H9 (cell line): ENCODE measurements at regions not wholly inside any gene's neighbourhood (a gene's known extent, or its start where the extent isn't known, plus 50 kb on each side); places are given as distances from the start of the nearest gene placed in this dataset.

ENCODE experiments used
- DNase-seq: peaks from one replicate; pipeline ENCODE4 v3.0.0-alpha.2; 2017
- H2AFZ ChIP-seq: one replicate; pipeline ENCODE4 v1.6.1; 2013; ENCODE audit warnings: mild to moderate bottlenecking, low read length, control low read depth, moderate library complexity
- H2AK5ac ChIP-seq: 2 replicates; pipeline ENCODE4 v1.6.1; 2013; ENCODE audit warnings: low read length, control low read depth, mixed read lengths; ENCODE audit not compliant: insufficient read length
- H2BK120ac ChIP-seq: one replicate; pipeline ENCODE4 v1.6.1; 2013; ENCODE audit warnings: low read depth, mild to moderate bottlenecking, low read length, control low read depth, inconsistent platforms; ENCODE audit not compliant: poor library complexity, severe bottlenecking
- H2BK12ac ChIP-seq: 2 replicates; pipeline ENCODE4 v1.6.1; 2013; ENCODE audit warnings: low read length, control low read depth, mixed read lengths, low read depth; ENCODE audit not compliant: insufficient read length
- H2BK15ac ChIP-seq: 2 replicates; pipeline ENCODE4 v1.6.1; 2013; ENCODE audit warnings: low read depth, low read length, control low read depth
- H2BK20ac ChIP-seq: one replicate; pipeline ENCODE4 v1.6.1; 2013; ENCODE audit warnings: low read depth, mild to moderate bottlenecking, low read length, control low read depth, inconsistent platforms; ENCODE audit not compliant: poor library complexity, severe bottlenecking
- H2BK5ac ChIP-seq: 2 replicates; pipeline ENCODE4 v1.6.1; 2013; ENCODE audit warnings: low read length, control low read depth, mixed read lengths; ENCODE audit not compliant: insufficient read length
- H3K14ac ChIP-seq: 2 replicates; pipeline ENCODE4 v1.6.1; 2013; ENCODE audit warnings: low read length, control low read depth; ENCODE audit not compliant: insufficient read depth
- H3K18ac ChIP-seq: 2 replicates; pipeline ENCODE4 v1.6.1; 2013; ENCODE audit warnings: low read depth, mild to moderate bottlenecking, mixed read lengths, low read length, control low read depth; ENCODE audit not compliant: insufficient read length
- H3K23ac ChIP-seq: 2 replicates; pipeline ENCODE4 v1.6.1; 2013; ENCODE audit warnings: low read length, control low read depth, mixed read lengths, low read depth; ENCODE audit not compliant: insufficient read length
- H3K23me2 ChIP-seq: 2 replicates; pipeline ENCODE4 v1.6.1; 2013; ENCODE audit warnings: low read depth, mild to moderate bottlenecking, mixed read lengths, low read length, control low read depth; ENCODE audit not compliant: insufficient read length, poor library complexity, severe bottlenecking
- H3K27ac ChIP-seq: 2 replicates; pipeline ENCODE4 v1.5.1; 2013; ENCODE audit warnings: low read length, control low read depth, mixed read lengths, low read depth; ENCODE audit not compliant: insufficient read length
- H3K27me3 ChIP-seq: 2 replicates; pipeline ENCODE4 v1.6.1; 2013; ENCODE audit warnings: low read length, control low read depth, inconsistent platforms; ENCODE audit not compliant: insufficient read depth
- H3K4ac ChIP-seq: 2 replicates; pipeline ENCODE4 v1.6.1; 2013; ENCODE audit warnings: low read depth, mild to moderate bottlenecking, control low read depth, inconsistent platforms, low read length, moderate library complexity
- H3K4me1 ChIP-seq: 2 replicates; pipeline ENCODE4 v1.6.1; 2013; ENCODE audit warnings: low read length, control low read depth, inconsistent platforms; ENCODE audit not compliant: insufficient read depth
- H3K4me2 ChIP-seq: 2 replicates; pipeline ENCODE4 v1.6.1; 2013; ENCODE audit warnings: low read length, control low read depth, mixed read lengths; ENCODE audit not compliant: insufficient read length, insufficient read depth
- H3K56ac ChIP-seq: 2 replicates; pipeline ENCODE4 v1.6.1; 2013; ENCODE audit warnings: low read depth, mild to moderate bottlenecking, mixed read lengths, low read length, control low read depth; ENCODE audit not compliant: insufficient read length
- H3K79me1 ChIP-seq: 2 replicates; pipeline ENCODE4 v1.6.1; 2013; ENCODE audit warnings: low read depth, mild to moderate bottlenecking, moderate library complexity, low read length, control low read depth, inconsistent platforms; ENCODE audit not compliant: insufficient read depth, poor library complexity, severe bottlenecking
- H3K79me2 ChIP-seq: 2 replicates; pipeline ENCODE4 v1.6.1; 2013; ENCODE audit warnings: low read length, control low read depth, inconsistent platforms; ENCODE audit not compliant: insufficient read depth
- H3K9ac ChIP-seq: 2 replicates; pipeline ENCODE4 v1.6.1; 2013; ENCODE audit warnings: low read length, control low read depth, mixed read lengths; ENCODE audit not compliant: insufficient read length; ENCODE audit errors: extremely low read depth
- H3K9me3 ChIP-seq: one replicate; pipeline ENCODE4 v1.6.1; 2013; ENCODE audit warnings: low read depth, low read length, inconsistent platforms; ENCODE audit not compliant: control insufficient read depth
- H3T11ph ChIP-seq: one replicate; pipeline ENCODE4 v1.6.1; 2013; ENCODE audit warnings: mild to moderate bottlenecking, low read length, control low read depth, inconsistent platforms
- H4K20me1 ChIP-seq: one replicate; pipeline ENCODE4 v1.6.1; 2013; ENCODE audit not compliant: control insufficient read depth, insufficient read length, insufficient read depth
- H4K5ac ChIP-seq: 2 replicates; pipeline ENCODE4 v1.6.1; 2013; ENCODE audit warnings: low read depth, mild to moderate bottlenecking, mixed read lengths, low read length, control low read depth; ENCODE audit not compliant: insufficient read length
- H4K8ac ChIP-seq: replicated peaks from 2 replicates; pipeline ENCODE4 v1.6.1; 2013; ENCODE audit warnings: low read length, control low read depth, mixed read lengths, low read depth; ENCODE audit not compliant: insufficient read length
- H4K91ac ChIP-seq: 2 replicates; pipeline ENCODE4 v1.6.1; 2013; ENCODE audit warnings: low read depth, mild to moderate bottlenecking, moderate library complexity, mixed read lengths, low read length, control low read depth; ENCODE audit not compliant: insufficient read length
- H3K27ac Mint-ChIP-seq, 3 experiments: 2 replicates in 2 of 3; 3 replicates in 1 of 3; pipeline ENCODE4 v1.8.0; 2020 to 2021; ENCODE audit warnings: mixed read lengths in 3 of 3, mild to moderate bottlenecking in 1 of 3, moderate library complexity in 1 of 3
- H3K27me3 Mint-ChIP-seq: 2 replicates; pipeline ENCODE4 v1.8.0; 2021; ENCODE audit warnings: low read depth, mild to moderate bottlenecking, moderate library complexity, mixed read lengths
- H3K36me3 Mint-ChIP-seq, 3 experiments: 2 replicates in 2 of 3; 3 replicates in 1 of 3; pipeline ENCODE4 v1.8.0; 2020 to 2021; ENCODE audit warnings: low read depth in 3 of 3, mixed read lengths in 3 of 3; ENCODE audit not compliant: insufficient read depth in 1 of 3
- H3K4me1 Mint-ChIP-seq, 2 experiments: 2 replicates each; pipeline ENCODE4 v1.8.0; 2020; ENCODE audit warnings: mixed read lengths in 2 of 2
- H3K4me3 Mint-ChIP-seq, 2 experiments: 2 replicates in 1 of 2; 3 replicates in 1 of 2; pipeline ENCODE4 v1.8.0; 2020 to 2021; ENCODE audit warnings: mild to moderate bottlenecking in 2 of 2, mixed read lengths in 2 of 2, moderate library complexity in 1 of 2
- H3K9me3 Mint-ChIP-seq, 2 experiments: 2 replicates in 1 of 2; 3 replicates in 1 of 2; pipeline ENCODE4 v1.8.0; 2020; ENCODE audit warnings: mild to moderate bottlenecking in 2 of 2, mixed read lengths in 2 of 2, moderate library complexity in 1 of 2
- WGBS: extraction: QIAGEN DNeasy Blood & Tissue Kit; methylation state at CpG from one replicate; pipeline ENCODE4 v1.1.7; 2013; ENCODE audit warnings: missing lambda C conversion rate, low lambda C conversion rate, mixed read lengths; ENCODE audit not compliant: insufficient read length; ENCODE audit errors: extremely low coverage; 5-methylcytosine and 5-hydroxymethylcytosine counted together
- TF ChIP-seq, protein P1 (sequence below): fragments of 200-600 bp; sonication (generic); conservative IDR thresholded peaks from 3 replicates; pipeline ENCODE4 v1.8.0; 2021; ENCODE audit warnings: antibody characterized with exemption, mild to moderate bottlenecking

DNA sequence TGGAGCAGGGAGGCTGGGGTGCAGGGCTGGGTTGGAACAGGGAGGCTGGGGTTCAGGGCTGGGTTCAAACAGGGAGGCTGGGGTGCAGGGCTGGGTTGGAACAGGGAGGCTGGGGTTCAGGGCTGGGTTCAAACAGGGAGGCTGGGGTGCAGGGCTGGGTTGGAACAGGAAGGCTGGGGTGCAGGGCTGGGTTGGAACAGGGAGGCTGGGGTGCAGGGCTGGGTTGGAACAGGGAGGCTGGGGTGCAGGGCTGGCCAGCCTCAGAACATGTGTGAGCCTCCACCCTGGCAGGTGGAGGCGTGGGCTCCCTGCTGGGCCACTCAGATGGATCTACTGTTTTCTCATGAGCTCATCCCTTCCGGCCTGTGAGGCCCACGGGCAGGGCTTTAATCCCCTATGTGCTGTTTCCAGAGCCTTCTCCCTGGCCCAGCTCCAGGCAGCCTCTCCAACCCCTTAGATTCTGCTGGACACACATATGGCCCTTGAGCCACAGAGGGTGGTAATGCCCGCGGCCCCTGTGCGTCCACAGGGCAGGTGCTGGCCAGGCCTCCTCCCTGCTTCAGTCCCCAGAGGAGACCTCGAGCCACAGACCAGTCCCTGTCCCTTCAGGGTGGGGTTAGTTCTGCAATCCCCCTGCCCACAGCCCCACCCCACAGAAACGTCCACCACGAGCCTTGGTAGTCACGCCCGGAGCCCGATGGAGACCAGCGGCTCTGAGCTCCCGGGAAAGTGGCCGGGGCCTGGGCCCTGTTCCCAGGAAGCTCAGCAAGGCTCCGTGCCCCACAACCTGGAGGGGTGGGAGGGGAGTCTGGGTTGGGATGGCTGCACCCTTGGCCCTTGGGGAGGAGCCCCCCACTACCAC lies 197.9 kb downstream of the BRD1 start:
- no peak overlapping the region for H4K91ac ChIP-seq
- H3K18ac ChIP-seq: no peak overlapping the region
- no peak overlapping the region for H2AFZ ChIP-seq
- Mint-ChIP-seq H3K4me3 (no peak overlapping the region), H3K27ac (no peak overlapping the region), H3K4me1 (peaks cover 8 to 17% of the 10 kb centered on the region in 2 experiments), H3K27me3 (peaks cover 10% of the 10 kb centered on the region), H3K9me3 (no peaks in the 10 kb centered on the region), H3K36me3 (no peaks in the 10 kb centered on the region)
- peaks cover 3% of the 10 kb centered on the region; the same call in 1 of the 2 replicates for H3K4me1 ChIP-seq
- no peak overlapping the region for H3K4me2 ChIP-seq
- H3T11ph ChIP-seq: no peak overlapping the region
- no peak for DNase-seq
- no peak overlapping the region for H4K8ac ChIP-seq
- H3K27ac ChIP-seq: no peak overlapping the region
- no peak overlapping the region for H3K56ac ChIP-seq
- H3K14ac ChIP-seq: no peak overlapping the region; the same call in 1 of the 2 replicates
- no CpG with 5 or more reads among the region's 16 CpGs for WGBS
- H2BK20ac ChIP-seq: no peak overlapping the region
- H3K79me2 ChIP-seq: no peaks in the 10 kb centered on the region
- no peak overlapping the region for H3K4ac ChIP-seq
- no peak overlapping the region for H3K9ac ChIP-seq
- H3K79me1 ChIP-seq: no peaks in the 10 kb centered on the region
- no peaks in the 10 kb centered on the region for H3K27me3 ChIP-seq
- H2BK12ac ChIP-seq: no peak overlapping the region
- no peaks in the 10 kb centered on the region for H4K20me1 ChIP-seq
- H2BK120ac ChIP-seq: no peak overlapping the region
- H2AK5ac ChIP-seq: no peak overlapping the region
- H4K5ac ChIP-seq: no peak overlapping the region
- no peaks in the 10 kb centered on the region for H3K9me3 ChIP-seq
- no peaks in the 10 kb centered on the region for H3K23me2 ChIP-seq
- TF ChIP-seq, protein P1, sequence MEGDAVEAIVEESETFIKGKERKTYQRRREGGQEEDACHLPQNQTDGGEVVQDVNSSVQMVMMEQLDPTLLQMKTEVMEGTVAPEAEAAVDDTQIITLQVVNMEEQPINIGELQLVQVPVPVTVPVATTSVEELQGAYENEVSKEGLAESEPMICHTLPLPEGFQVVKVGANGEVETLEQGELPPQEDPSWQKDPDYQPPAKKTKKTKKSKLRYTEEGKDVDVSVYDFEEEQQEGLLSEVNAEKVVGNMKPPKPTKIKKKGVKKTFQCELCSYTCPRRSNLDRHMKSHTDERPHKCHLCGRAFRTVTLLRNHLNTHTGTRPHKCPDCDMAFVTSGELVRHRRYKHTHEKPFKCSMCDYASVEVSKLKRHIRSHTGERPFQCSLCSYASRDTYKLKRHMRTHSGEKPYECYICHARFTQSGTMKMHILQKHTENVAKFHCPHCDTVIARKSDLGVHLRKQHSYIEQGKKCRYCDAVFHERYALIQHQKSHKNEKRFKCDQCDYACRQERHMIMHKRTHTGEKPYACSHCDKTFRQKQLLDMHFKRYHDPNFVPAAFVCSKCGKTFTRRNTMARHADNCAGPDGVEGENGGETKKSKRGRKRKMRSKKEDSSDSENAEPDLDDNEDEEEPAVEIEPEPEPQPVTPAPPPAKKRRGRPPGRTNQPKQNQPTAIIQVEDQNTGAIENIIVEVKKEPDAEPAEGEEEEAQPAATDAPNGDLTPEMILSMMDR: no peak
- no peak overlapping the region for H2BK5ac ChIP-seq
- H3K23ac ChIP-seq: no peak overlapping the region
- H2BK15ac ChIP-seq: no peak overlapping the region
